ENCODE measurements at regions not wholly inside any gene's neighbourhood (a gene's known extent, or its start where the extent isn't known, plus 50 kb on each side); places are given as distances from the start of the nearest gene placed in this dataset.

- no peak for TF ChIP-seq CTCF (conservative IDR thresholded peaks at IDR 0.05; ENCODE audit: low read depth, low read length)
- TF ChIP-seq USF2 (IDR thresholded peaks at IDR 0.05; ENCODE audit: low read depth, low read length) = no peak
- TF ChIP-seq POLR2A (IDR thresholded peaks at IDR 0.05; ENCODE audit: low read depth, low read length) = no peak
- TF ChIP-seq MAFK (IDR thresholded peaks at IDR 0.05; ENCODE audit: low read depth, low read length) = no peak
These were observed 323.1 kb downstream of the PCDH10 start for GRCh38 chr4:133472244-133472643.

All from IMR-90 (cell line).